Stimulated activated CD4-positive, alpha-beta T cell treated with anti-CD3 and anti-CD28 coated beads, Interleukin-1b, Interleukin-23, amount 100 ng/mL, for 4 hours (primary cell): ENCODE measurements at regions not wholly inside any gene's neighbourhood (a gene's known extent, or its start where the extent isn't known, plus 50 kb on each side); places are given as distances from the start of the nearest gene placed in this dataset.
"Not testable (repeated sequence)": the region's sequence is repeated elsewhere in the genome, so short reads cannot be mapped to it uniquely, and the experiment has no call there.

ENCODE experiments used
- DNase-seq, 2 donors: peaks; one replicate each; pipeline ENCODE4 v3.0.0-alpha.2; 2020; ENCODE audit warnings: low read depth in 2 of 2

DNA sequence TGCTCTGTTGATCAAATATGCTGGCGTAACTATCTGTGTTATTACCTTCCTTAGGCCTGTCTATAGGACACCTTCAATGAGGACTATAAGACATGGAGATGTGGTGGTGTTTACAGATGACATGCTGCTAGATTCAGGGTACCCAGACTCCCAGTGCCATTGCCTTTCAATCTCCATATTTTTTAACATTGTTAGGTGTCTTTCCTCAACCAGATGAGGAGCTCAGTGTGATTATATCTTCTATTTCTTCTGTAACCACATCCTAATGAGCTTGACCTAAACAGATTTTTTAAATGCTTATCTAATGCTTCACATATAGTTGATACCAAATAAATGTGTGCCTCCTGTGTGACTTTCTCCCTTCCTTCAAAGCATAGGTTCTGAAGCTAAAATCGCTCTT lies 730.1 kb upstream of the NR2F2 start:
- no peak for DNase-seq

GRCh38 chr15:95600884-95601283 lies 729.6 kb upstream of the NR2F2 start:
- DNase-seq = no peak

GRCh38 chr15:95601525-95601924 lies 729.0 kb upstream of the NR2F2 start:
- DNase-seq = no peak

GRCh38 chr15:95603802-95604201 lies 726.7 kb upstream of the NR2F2 start:
- no peak for DNase-seq

DNA sequence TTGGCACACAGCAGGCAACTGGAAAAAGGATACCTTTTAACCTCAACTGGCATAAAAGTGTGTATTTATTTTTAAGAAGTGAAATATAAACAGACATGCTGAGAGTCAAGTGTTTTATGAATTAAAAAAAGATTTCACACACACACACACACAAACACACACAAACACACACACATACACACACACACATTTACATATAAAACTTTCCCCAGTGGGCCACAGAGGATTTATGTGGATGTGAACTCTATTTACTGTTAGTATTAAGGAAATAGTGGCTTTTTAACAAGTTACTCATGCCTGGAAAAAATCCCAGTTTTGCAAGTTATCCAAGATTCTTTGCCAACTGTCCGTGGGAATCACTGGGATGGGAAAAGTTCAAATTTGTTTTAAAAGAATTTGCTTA lies 725.9 kb upstream of the NR2F2 start:
- no peak for DNase-seq

GRCh38 chr15:95605098-95605497 lies 725.4 kb upstream of the NR2F2 start:
- no peak for DNase-seq

DNA sequence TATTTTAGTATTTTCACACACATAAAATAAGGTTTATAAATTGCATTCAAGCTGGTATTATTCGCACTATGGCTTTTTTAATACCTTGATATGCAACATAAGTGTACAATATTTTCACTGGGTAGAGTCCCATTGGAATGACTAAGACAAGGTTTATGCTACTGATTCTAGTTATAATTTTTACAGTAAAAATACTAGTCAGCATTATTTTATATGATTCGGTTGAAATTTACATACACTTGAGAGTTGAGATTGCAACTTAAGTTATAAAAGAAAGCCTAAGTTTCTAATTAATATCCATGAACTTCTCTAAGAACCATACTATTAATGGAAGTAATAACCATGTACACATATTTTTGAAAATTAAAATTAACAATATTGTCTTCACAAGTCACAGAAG lies 723.9 kb upstream of the NR2F2 start:
- DNase-seq = no peak

- DNase-seq = no peak
These were observed 722.1 kb upstream of the NR2F2 start for GRCh38 chr15:95608371-95608770.

DNA sequence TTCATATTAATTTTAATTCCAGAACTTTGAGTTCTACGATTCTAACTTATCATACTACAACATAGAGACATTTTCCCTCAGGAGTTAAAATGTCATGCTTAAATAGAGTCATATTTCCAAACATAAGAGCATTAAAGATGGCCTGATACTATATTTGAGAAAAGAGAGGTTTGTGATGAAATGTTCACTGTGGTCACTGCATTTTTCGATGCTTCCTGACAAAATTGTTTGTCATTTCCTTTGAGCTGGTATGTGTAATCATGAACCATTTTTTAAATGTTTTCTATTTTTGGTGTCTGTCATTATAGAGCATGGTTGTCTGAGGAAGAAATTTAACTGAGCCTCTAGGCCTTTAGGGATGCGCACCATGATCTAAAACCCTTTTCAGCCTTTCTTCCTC lies 721.4 kb upstream of the NR2F2 start:
- DNase-seq = no peak

DNA sequence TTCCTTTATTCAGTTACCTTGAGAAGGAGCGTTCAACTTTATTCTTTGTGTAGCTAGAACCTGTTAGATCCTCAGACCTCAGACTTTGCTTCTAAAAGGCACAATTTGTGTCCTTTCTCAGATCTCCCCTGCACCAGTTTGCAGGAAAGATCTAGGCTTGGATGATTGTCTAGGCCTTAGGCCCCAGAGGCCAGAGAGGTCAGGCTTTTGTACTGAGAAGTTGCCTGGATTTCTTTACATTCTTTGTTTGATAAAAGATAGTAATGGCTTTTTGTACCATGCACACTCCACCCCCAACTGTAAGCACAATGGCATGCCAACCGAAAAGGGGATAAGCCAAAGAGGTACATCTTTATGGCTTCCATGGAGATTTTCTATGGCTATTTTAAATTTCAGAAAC lies 719.6 kb upstream of the NR2F2 start:
- no peak for DNase-seq

- DNase-seq = no peak
These were observed 715.1 kb upstream of the NR2F2 start for GRCh38 chr15:95615436-95615835.

DNA sequence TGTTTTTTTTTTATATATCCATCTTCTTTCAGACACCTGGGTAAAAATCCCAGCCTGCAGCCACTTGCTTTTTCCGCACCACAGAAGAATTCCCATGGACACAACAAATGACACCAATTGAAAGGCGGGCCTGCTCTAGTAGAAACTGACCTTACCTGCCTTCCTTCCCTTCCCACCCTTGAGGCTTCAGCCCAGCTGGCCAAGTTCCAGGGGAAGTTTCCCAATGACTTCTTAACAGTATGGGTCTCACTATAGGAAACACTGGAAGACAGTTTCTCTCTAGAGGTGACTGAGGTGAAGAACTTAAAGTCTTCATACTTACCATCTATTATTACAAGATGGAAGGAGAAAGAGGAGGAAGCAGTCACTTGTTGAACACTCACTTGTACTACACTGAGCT lies 714.2 kb upstream of the NR2F2 start:
- no peak for DNase-seq

DNA sequence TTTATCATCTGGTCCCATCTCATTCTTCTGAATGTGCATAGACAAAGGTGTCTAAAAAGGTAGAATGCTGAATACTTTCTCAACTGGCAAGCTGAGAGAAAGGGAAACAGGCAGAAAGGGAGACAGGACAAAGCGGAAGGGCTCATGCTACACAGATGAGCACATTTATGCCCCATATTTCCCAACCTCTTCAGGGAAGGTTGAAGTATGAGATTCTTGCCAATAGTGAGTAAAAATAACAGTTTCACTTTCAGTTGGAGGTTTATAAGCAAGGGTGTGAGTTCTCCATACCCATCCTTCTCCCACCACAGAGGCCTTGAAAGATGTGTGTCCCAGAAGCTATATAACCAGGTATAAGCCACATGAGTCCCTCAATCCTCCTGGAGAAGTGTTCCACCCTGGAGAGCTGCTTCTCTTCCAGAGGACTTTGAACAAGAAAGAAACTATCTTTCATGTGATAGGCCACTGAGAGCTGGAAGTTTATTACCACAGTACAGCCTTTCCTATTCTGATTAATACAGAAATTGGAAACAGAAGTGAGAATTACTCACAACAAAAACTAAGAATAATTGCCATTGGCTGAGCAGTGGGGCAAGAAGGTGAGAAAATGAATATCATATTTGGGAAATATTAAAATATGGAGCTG lies 709.4 kb upstream of the NR2F2 start:
- no peak for DNase-seq

- no peak for DNase-seq
These were observed 707.7 kb upstream of the NR2F2 start for GRCh38 chr15:95622843-95623242.

DNA sequence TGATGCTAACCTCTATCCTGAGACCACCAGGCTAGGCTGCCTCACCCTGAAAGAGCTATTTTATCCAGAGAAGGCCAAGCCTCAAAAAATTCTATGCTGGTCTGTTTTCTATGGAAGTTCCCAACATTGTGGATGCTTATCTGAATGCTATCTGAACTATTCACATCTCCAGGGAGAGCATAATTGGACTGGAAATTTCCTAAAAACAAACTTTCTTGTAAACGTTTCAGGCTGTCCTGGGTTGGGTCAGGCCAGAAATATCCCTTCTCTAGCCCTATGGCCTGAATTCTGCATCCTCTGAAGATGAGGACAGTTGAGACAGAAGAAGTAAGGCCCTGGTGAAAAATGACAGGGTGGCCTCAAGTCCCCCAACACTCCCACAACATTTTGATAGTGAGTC lies 706.4 kb upstream of the NR2F2 start:
- no peak for DNase-seq

- no peak for DNase-seq
These were observed 705.7 kb upstream of the NR2F2 start for GRCh38 chr15:95624616-95625361.

DNA sequence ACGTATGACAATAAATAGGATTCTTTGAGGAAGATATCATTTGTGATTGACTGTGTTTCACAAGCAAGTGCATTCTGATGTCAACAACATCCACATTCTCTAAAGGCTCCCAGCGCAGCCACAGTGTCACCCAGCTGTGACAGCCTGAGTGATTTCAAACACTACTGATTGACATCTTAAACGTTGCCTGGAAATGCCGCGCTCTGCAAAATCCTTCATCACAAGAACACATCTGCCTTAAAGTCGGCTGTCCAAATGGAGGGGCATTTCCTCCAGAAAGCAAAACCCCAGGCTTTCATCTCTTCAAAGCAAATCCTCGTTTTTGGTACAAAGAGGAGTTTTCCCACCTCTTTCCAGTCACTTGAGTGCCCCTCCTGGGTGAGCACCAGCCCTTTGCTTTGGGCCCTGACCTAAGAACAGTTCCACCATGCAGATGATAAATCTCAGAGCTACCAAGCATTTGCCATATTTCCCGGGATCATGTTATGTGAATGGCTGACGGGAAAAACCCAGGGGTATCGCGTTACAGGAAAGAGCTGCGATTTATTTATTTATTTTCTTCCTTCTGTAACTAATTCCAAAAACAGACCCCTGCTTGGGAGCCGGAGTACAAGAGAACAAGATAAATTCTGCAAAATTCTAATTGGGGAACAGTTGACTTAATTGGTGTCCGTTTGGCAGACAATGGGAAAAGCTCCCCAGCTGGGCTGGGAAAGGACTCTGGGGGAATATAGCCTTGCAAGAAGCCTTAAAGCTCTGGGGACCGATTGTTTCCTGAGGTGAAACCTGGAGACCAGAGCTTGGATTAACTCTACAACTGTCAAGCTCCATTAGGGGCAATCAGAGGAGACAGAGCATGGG lies 703.8 kb upstream of the NR2F2 start:
- no peak for DNase-seq

GRCh38 chr15:95629503-95630168 lies 700.9 kb upstream of the NR2F2 start:
- no peak for DNase-seq

- no peak for DNase-seq
These were observed 699.8 kb upstream of the NR2F2 start for GRCh38 chr15:95630683-95631082.

DNA sequence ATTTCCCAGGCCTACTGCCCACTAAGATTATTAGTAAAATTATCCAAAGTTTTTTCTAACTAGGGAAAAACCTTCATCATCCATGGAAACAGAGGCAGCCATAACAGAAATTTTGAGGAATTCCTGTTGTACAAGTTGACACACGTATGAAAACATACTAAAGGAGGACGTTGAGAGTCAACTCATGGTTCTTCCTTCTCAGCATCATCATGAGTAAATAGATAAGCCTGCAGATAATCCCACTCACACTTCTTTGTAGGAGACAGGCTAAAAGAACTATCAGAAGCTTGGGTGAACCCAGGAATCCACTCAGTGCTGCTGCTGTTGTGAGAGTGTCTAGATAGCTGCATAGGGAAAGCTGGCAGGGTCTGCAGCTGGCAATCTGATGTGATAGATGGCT lies 694.8 kb upstream of the NR2F2 start:
- no peak for DNase-seq

- DNase-seq = no peak
These were observed 694.4 kb upstream of the NR2F2 start for GRCh38 chr15:95636107-95636506.

DNA sequence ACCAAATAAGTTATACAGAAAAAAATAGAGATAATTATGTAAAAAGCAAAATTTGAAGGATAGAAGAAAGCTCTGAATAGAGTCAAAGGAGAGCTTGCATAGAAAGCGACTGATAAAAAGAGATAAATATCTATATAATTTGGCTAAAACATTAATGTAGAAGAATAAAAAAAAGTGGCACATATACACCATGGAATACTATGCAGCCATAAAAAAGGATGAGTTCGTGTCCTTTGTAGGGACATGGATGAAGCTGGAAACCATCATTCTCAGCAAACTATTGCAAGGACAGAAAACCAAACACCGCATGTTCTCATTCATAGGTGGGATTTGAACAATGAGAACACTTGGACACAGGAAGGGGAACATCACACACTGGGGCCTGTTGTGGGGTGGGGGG lies 693.3 kb upstream of the NR2F2 start:
- not testable (repeated sequence) for DNase-seq
